ENCODE measurements at regions not wholly inside any gene's neighbourhood (a gene's known extent, or its start where the extent isn't known, plus 50 kb on each side); places are given as distances from the start of the nearest gene placed in this dataset.

DNA sequence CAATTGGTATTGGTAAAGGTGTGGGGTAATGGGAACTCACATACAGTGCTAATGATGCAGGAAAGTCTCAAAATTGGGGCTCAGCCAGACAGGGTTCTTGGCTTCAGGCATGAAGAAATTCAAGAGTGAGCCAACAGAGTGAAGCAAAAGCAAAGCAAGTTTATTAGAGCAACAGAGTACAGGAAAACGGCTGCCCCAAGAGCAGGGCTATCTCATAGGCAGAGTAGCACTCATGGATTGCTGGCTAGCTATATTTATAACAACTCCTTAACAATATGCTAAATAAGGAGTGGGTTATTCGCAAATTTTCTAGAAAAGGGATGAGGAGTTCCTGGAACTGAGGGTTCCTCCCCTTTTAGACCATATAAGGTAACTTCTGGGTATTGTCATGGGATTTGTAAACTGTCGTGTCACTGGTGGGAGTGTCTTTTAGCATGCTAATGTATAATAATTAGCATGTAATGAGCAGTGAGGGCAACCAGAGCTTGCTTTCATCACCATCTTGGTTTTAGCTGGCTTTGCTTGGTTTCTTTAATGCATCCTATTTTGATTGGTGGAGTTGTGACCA lies 233.8 kb upstream of the NOL4 start:
- TF ChIP-seq BHLHE40 (IDR thresholded peaks at IDR 0.05; ENCODE audit: low read length) = no peak
- TF ChIP-seq, protein P1, sequence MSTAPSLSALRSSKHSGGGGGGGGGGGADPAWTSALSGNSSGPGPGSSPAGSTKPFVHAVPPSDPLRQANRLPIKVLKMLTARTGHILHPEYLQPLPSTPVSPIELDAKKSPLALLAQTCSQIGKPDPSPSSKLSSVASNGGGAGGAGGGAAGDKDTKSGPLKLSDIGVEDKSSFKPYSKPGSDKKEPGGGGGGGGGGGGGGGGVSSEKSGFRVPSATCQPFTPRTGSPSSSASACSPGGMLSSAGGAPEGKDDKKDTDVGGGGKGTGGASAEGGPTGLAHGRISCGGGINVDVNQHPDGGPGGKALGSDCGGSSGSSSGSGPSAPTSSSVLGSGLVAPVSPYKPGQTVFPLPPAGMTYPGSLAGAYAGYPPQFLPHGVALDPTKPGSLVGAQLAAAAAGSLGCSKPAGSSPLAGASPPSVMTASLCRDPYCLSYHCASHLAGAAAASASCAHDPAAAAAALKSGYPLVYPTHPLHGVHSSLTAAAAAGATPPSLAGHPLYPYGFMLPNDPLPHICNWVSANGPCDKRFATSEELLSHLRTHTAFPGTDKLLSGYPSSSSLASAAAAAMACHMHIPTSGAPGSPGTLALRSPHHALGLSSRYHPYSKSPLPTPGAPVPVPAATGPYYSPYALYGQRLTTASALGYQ (CRISPR knock-in tag; IDR thresholded peaks at IDR 0.05) = no peak
- TF ChIP-seq, protein P2, sequence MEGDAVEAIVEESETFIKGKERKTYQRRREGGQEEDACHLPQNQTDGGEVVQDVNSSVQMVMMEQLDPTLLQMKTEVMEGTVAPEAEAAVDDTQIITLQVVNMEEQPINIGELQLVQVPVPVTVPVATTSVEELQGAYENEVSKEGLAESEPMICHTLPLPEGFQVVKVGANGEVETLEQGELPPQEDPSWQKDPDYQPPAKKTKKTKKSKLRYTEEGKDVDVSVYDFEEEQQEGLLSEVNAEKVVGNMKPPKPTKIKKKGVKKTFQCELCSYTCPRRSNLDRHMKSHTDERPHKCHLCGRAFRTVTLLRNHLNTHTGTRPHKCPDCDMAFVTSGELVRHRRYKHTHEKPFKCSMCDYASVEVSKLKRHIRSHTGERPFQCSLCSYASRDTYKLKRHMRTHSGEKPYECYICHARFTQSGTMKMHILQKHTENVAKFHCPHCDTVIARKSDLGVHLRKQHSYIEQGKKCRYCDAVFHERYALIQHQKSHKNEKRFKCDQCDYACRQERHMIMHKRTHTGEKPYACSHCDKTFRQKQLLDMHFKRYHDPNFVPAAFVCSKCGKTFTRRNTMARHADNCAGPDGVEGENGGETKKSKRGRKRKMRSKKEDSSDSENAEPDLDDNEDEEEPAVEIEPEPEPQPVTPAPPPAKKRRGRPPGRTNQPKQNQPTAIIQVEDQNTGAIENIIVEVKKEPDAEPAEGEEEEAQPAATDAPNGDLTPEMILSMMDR (CRISPR knock-in tag; IDR thresholded peaks at IDR 0.05) = no peak
- no peak for TF ChIP-seq SP1 (IDR thresholded peaks at IDR 0.05)
- no peak for TF ChIP-seq SP1 (CRISPR knock-in tag; IDR thresholded peaks at IDR 0.05)
- TF ChIP-seq ZNF484 (CRISPR knock-in tag; IDR thresholded peaks at IDR 0.05; ENCODE audit: borderline replicate concordance, low read depth) = no peak
- TF ChIP-seq NFYB (CRISPR knock-in tag; IDR thresholded peaks at IDR 0.05) = no peak
- TF ChIP-seq TAF1 (CRISPR knock-in tag; IDR thresholded peaks at IDR 0.05) = no peak
- TF ChIP-seq, protein P3, sequence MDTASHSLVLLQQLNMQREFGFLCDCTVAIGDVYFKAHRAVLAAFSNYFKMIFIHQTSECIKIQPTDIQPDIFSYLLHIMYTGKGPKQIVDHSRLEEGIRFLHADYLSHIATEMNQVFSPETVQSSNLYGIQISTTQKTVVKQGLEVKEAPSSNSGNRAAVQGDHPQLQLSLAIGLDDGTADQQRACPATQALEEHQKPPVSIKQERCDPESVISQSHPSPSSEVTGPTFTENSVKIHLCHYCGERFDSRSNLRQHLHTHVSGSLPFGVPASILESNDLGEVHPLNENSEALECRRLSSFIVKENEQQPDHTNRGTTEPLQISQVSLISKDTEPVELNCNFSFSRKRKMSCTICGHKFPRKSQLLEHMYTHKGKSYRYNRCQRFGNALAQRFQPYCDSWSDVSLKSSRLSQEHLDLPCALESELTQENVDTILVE (CRISPR knock-in tag; IDR thresholded peaks at IDR 0.05) = no peak
- TF ChIP-seq ZNF777 (CRISPR knock-in tag; IDR thresholded peaks at IDR 0.05) = no peak
- no peak for TF ChIP-seq SP140L (CRISPR knock-in tag; IDR thresholded peaks at IDR 0.05; ENCODE audit: borderline replicate concordance)
- no peak for TF ChIP-seq ARHGAP35 (CRISPR knock-in tag; IDR thresholded peaks at IDR 0.05; ENCODE audit: borderline replicate concordance)
- no peak for TF ChIP-seq MYNN (CRISPR knock-in tag; IDR thresholded peaks at IDR 0.05; ENCODE audit: low read depth)
- no peak for TF ChIP-seq RBM39 (IDR thresholded peaks at IDR 0.05; ENCODE audit: low read depth, low read length, poor library complexity, severe bottlenecking)
- TF ChIP-seq, protein P4, sequence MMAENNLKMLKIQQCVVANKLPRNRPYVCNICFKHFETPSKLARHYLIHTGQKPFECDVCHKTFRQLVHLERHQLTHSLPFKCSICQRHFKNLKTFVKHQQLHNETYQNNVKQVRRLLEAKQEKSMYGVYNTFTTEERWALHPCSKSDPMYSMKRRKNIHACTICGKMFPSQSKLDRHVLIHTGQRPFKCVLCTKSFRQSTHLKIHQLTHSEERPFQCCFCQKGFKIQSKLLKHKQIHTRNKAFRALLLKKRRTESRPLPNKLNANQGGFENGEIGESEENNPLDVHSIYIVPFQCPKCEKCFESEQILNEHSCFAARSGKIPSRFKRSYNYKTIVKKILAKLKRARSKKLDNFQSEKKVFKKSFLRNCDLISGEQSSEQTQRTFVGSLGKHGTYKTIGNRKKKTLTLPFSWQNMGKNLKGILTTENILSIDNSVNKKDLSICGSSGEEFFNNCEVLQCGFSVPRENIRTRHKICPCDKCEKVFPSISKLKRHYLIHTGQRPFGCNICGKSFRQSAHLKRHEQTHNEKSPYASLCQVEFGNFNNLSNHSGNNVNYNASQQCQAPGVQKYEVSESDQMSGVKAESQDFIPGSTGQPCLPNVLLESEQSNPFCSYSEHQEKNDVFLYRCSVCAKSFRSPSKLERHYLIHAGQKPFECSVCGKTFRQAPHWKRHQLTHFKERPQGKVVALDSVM (CRISPR knock-in tag; IDR thresholded peaks at IDR 0.05) = no peak
